ENCODE measurements at regions not wholly inside any gene's neighbourhood (a gene's known extent, or its start where the extent isn't known, plus 50 kb on each side); places are given as distances from the start of the nearest gene placed in this dataset.

DNA sequence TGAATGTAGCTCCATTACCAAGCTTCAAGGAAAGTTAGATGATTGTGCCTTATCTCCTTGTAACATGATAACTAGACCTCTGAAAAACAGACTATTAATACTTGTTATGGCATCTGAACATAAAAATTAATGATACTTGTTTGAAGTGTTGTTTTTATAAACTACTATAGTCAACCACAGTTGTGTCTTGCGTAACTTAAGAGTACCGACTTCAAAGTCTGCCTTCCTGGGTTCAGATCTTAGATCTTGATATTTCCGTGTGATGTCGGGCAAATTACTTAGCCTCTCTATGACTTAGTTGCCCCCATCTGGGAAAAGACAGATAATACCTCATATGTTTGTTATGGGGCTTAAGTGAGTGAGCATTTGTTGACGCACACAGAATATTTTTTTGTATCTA, 906.5 kb downstream of the JRKL start:
- WGBS, result 93% methylated on average over 5 of the region's 5 CpGs
- Histone ChIP-seq H3K9me3 (ENCODE audit: control insufficient read depth in 2 of 2, insufficient read depth in 1 of 2, low read length in 1 of 2) (no peaks in the 10 kb centered on the region), H3K27me3 (ENCODE audit: control insufficient read depth in 2 of 2, insufficient read depth in 1 of 2, low read length in 1 of 2) (no peaks in the 10 kb centered on the region), H3K4me1 (ENCODE audit: control insufficient read depth in 2 of 2, insufficient read depth in 2 of 2, low read length in 2 of 2) (no peaks in the 10 kb centered on the region), H3K36me3 (ENCODE audit: control insufficient read depth in 2 of 2, insufficient read depth in 2 of 2, low read length in 1 of 2) (no peaks in the 10 kb centered on the region), H3K4me3 (ENCODE audit: low read length in 2 of 2) (no peak overlapping the region), H3K27ac (ENCODE audit: low read depth in 1 of 2, low read length in 1 of 2) (no peak overlapping the region)
- DNase-seq (ENCODE audit: low read depth in 6 of 9, low spot score in 9 of 9), result no peak

- 84% methylated on average over 2 of the region's 2 CpGs for WGBS
- H3K4me3 ChIP-seq (ENCODE audit: low read length in 2 of 2), result no peak overlapping the region
- no peaks in the 10 kb centered on the region for H3K9me3 ChIP-seq (ENCODE audit: control insufficient read depth in 2 of 2, insufficient read depth in 1 of 2, low read length in 1 of 2)
- H3K27me3 ChIP-seq (ENCODE audit: control insufficient read depth in 2 of 2, insufficient read depth in 1 of 2, low read length in 1 of 2), result no peaks in the 10 kb centered on the region
- no peak for DNase-seq (ENCODE audit: low read depth in 6 of 9, low spot score in 9 of 9)
- H3K36me3 ChIP-seq (ENCODE audit: control insufficient read depth in 2 of 2, insufficient read depth in 2 of 2, low read length in 1 of 2), result no peaks in the 10 kb centered on the region
- H3K27ac ChIP-seq (ENCODE audit: low read depth in 1 of 2, low read length in 1 of 2), result no peak overlapping the region
- no peaks in the 10 kb centered on the region for H3K4me1 ChIP-seq (ENCODE audit: control insufficient read depth in 2 of 2, insufficient read depth in 2 of 2, low read length in 2 of 2)
These were observed 919.5 kb downstream of the JRKL start for GRCh38 chr11:97309291-97309690.

- DNase-seq (ENCODE audit: low read depth in 6 of 9, low spot score in 9 of 9), result no peak
- Histone ChIP-seq H3K9me3 (ENCODE audit: control insufficient read depth in 2 of 2, insufficient read depth in 1 of 2, low read length in 1 of 2) (peaks cover 2 to 21% of the 10 kb centered on the region in 2 donors), H3K27ac (ENCODE audit: low read depth in 1 of 2, low read length in 1 of 2) (no peak overlapping the region), H3K4me3 (ENCODE audit: low read length in 2 of 2) (no peak overlapping the region), H3K4me1 (ENCODE audit: control insufficient read depth in 2 of 2, insufficient read depth in 2 of 2, low read length in 2 of 2) (no peaks in the 10 kb centered on the region), H3K27me3 (ENCODE audit: control insufficient read depth in 2 of 2, insufficient read depth in 1 of 2, low read length in 1 of 2) (no peaks in the 10 kb centered on the region), H3K36me3 (ENCODE audit: control insufficient read depth in 2 of 2, insufficient read depth in 2 of 2, low read length in 1 of 2) (no peaks in the 10 kb centered on the region)
- 83% methylated on average over 2 of the region's 2 CpGs for WGBS
These were observed 935.9 kb downstream of the JRKL start for GRCh38 chr11:97325693-97326092.

GRCh38 chr11:97332271-97332670, 942.5 kb downstream of the JRKL start:
- no peak for DNase-seq (ENCODE audit: low read depth in 6 of 9, low spot score in 9 of 9)
- WGBS, result 89% methylated on average over 2 of the region's 2 CpGs
- H3K27me3 ChIP-seq (ENCODE audit: control insufficient read depth in 2 of 2, insufficient read depth in 1 of 2, low read length in 1 of 2), result no peaks in the 10 kb centered on the region
- no peak overlapping the region for H3K27ac ChIP-seq (ENCODE audit: low read depth in 1 of 2, low read length in 1 of 2)
- H3K36me3 ChIP-seq (ENCODE audit: control insufficient read depth in 2 of 2, insufficient read depth in 2 of 2, low read length in 1 of 2), result no peaks in the 10 kb centered on the region
- no peaks in the 10 kb centered on the region for H3K4me1 ChIP-seq (ENCODE audit: control insufficient read depth in 2 of 2, insufficient read depth in 2 of 2, low read length in 2 of 2)
- no peak overlapping the region for H3K4me3 ChIP-seq (ENCODE audit: low read length in 2 of 2)
- peaks cover 0 to 3% of the 10 kb centered on the region in 2 donors for H3K9me3 ChIP-seq (ENCODE audit: control insufficient read depth in 2 of 2, insufficient read depth in 1 of 2, low read length in 1 of 2)

DNA sequence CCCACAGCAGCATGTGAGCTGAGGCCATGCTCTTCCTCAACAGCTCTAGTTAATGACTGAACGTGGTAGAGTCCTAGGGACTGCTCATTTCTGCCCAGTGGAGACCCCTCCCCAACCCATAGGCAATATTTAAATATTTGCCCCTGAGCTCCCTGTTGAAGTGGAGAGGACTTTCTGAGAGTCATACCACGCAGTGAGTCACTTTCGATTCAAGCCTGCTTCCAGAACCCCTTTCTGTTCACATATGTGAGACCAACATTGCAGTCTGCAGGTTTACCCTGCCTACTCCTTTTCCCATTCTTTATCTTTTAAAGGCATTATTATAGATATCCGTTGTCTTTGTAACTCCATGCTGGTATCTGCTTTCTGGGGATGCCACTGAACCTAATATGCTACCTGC, 946.3 kb downstream of the JRKL start:
- Histone ChIP-seq H3K27me3 (ENCODE audit: control insufficient read depth in 2 of 2, insufficient read depth in 1 of 2, low read length in 1 of 2) (no peaks in the 10 kb centered on the region), H3K4me3 (ENCODE audit: low read length in 2 of 2) (no peak overlapping the region), H3K36me3 (ENCODE audit: control insufficient read depth in 2 of 2, insufficient read depth in 2 of 2, low read length in 1 of 2) (no peaks in the 10 kb centered on the region), H3K9me3 (ENCODE audit: control insufficient read depth in 2 of 2, insufficient read depth in 1 of 2, low read length in 1 of 2) (no peaks in the 10 kb centered on the region), H3K27ac (ENCODE audit: low read depth in 1 of 2, low read length in 1 of 2) (no peak overlapping the region), H3K4me1 (ENCODE audit: control insufficient read depth in 2 of 2, insufficient read depth in 2 of 2, low read length in 2 of 2) (no peaks in the 10 kb centered on the region)
- WGBS, result 86% methylated on average over 4 of the region's 4 CpGs
- DNase-seq (ENCODE audit: low read depth in 6 of 9, low spot score in 9 of 9), result no peak

GRCh38 chr11:97345032-97345431, 955.2 kb downstream of the JRKL start:
- DNase-seq (ENCODE audit: low read depth in 6 of 9, low spot score in 9 of 9), result no peak
- WGBS, result 82% methylated on average over 3 of the region's 3 CpGs
- Histone ChIP-seq H3K36me3 (ENCODE audit: control insufficient read depth in 2 of 2, insufficient read depth in 2 of 2, low read length in 1 of 2) (no peaks in the 10 kb centered on the region), H3K4me3 (ENCODE audit: low read length in 2 of 2) (no peak overlapping the region), H3K27me3 (ENCODE audit: control insufficient read depth in 2 of 2, insufficient read depth in 1 of 2, low read length in 1 of 2) (no peaks in the 10 kb centered on the region), H3K27ac (ENCODE audit: low read depth in 1 of 2, low read length in 1 of 2) (no peak overlapping the region), H3K9me3 (ENCODE audit: control insufficient read depth in 2 of 2, insufficient read depth in 1 of 2, low read length in 1 of 2) (no peaks in the 10 kb centered on the region), H3K4me1 (ENCODE audit: control insufficient read depth in 2 of 2, insufficient read depth in 2 of 2, low read length in 2 of 2) (no peaks in the 10 kb centered on the region)

DNA sequence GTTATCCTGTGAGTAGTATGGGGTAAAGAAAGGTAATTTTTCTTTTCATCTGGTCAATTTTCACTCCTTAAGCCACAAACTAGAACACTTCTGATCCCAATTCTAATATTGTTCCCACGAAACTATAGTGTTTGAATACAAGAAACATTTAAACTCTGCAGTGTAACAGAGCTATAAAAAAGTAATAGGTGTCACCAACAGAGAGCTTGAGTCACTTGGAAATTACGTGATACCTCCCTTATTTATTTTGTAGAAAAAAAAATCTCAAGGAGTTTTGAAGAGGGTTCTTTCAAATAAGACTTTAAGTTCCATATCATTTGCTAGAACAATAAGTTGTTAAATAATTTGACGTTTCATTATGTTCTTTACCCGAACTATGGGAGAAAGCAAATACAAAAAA, 959.4 kb downstream of the JRKL start:
- no peak for DNase-seq (ENCODE audit: low read depth in 6 of 9, low spot score in 9 of 9)
- no peak overlapping the region for H3K4me3 ChIP-seq (ENCODE audit: low read length in 2 of 2)
- no peak overlapping the region for H3K27ac ChIP-seq (ENCODE audit: low read depth in 1 of 2, low read length in 1 of 2)
- no peaks in the 10 kb centered on the region for H3K27me3 ChIP-seq (ENCODE audit: control insufficient read depth in 2 of 2, insufficient read depth in 1 of 2, low read length in 1 of 2)
- WGBS, result 89% methylated on average over 4 of the region's 4 CpGs
- H3K9me3 ChIP-seq (ENCODE audit: control insufficient read depth in 2 of 2, insufficient read depth in 1 of 2, low read length in 1 of 2), result no peaks in the 10 kb centered on the region
- no peaks in the 10 kb centered on the region for H3K36me3 ChIP-seq (ENCODE audit: control insufficient read depth in 2 of 2, insufficient read depth in 2 of 2, low read length in 1 of 2)
- H3K4me1 ChIP-seq (ENCODE audit: control insufficient read depth in 2 of 2, insufficient read depth in 2 of 2, low read length in 2 of 2), result no peaks in the 10 kb centered on the region

DNA sequence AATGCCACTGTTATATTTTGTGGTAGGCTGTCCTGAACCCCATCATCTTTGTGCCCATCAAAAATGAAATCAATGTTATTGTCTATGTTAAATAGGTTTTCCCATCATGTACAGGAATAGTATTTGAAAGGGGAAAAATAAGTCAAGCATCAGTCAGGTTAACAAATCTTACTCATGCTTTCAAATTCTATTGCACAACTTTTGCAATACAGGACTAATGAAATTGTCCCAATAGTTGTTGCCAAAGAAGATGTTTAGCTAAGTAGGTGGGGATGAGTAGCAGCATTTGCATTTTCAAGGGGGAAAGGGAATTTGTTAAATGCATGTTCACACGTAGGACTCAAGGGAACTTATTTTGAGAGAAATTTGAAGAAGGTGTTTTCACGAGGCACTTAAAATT, 962.1 kb downstream of the JRKL start:
- Histone ChIP-seq H3K36me3 (ENCODE audit: control insufficient read depth in 2 of 2, insufficient read depth in 2 of 2, low read length in 1 of 2) (no peaks in the 10 kb centered on the region), H3K27ac (ENCODE audit: low read depth in 1 of 2, low read length in 1 of 2) (no peak overlapping the region), H3K4me3 (ENCODE audit: low read length in 2 of 2) (no peak overlapping the region), H3K27me3 (ENCODE audit: control insufficient read depth in 2 of 2, insufficient read depth in 1 of 2, low read length in 1 of 2) (no peaks in the 10 kb centered on the region), H3K4me1 (ENCODE audit: control insufficient read depth in 2 of 2, insufficient read depth in 2 of 2, low read length in 2 of 2) (no peaks in the 10 kb centered on the region), H3K9me3 (ENCODE audit: control insufficient read depth in 2 of 2, insufficient read depth in 1 of 2, low read length in 1 of 2) (no peaks in the 10 kb centered on the region)
- WGBS, result 81% methylated on average over 2 of the region's 2 CpGs
- DNase-seq (ENCODE audit: low read depth in 6 of 9, low spot score in 9 of 9), result no peak

- Histone ChIP-seq H3K9me3 (ENCODE audit: control insufficient read depth in 2 of 2, insufficient read depth in 1 of 2, low read length in 1 of 2) (no peaks in the 10 kb centered on the region), H3K4me1 (ENCODE audit: control insufficient read depth in 2 of 2, insufficient read depth in 2 of 2, low read length in 2 of 2) (no peaks in the 10 kb centered on the region), H3K27me3 (ENCODE audit: control insufficient read depth in 2 of 2, insufficient read depth in 1 of 2, low read length in 1 of 2) (no peaks in the 10 kb centered on the region), H3K36me3 (ENCODE audit: control insufficient read depth in 2 of 2, insufficient read depth in 2 of 2, low read length in 1 of 2) (no peaks in the 10 kb centered on the region), H3K4me3 (ENCODE audit: low read length in 2 of 2) (no peak overlapping the region), H3K27ac (ENCODE audit: low read depth in 1 of 2, low read length in 1 of 2) (no peak overlapping the region)
- 95% methylated on average over 1 of the region's 1 CpG for WGBS
- no peak for DNase-seq (ENCODE audit: low read depth in 6 of 9, low spot score in 9 of 9)
These were observed 964.2 kb downstream of the JRKL start for GRCh38 chr11:97354026-97354425.

DNA sequence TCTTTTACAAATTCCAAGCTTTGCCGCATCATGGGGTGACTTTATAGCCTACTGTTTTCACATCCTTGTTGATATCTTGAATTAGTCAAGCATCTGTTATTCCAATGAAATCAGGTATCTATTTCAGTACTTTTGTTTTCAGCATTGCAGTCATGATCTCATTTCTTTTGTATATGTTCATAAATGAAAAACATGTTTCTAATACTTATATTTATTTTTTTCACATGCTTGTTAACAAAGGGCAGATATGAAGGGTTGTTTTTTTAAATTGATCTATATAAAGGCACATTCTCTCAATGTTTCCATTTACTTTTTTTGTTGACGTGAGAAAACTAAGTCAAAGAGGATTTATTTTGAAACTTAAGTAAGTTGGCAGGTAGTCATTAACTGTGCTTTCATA, 964.8 kb downstream of the JRKL start:
- H3K4me1 ChIP-seq (ENCODE audit: control insufficient read depth in 2 of 2, insufficient read depth in 2 of 2, low read length in 2 of 2), result no peaks in the 10 kb centered on the region
- no peak overlapping the region for H3K4me3 ChIP-seq (ENCODE audit: low read length in 2 of 2)
- no peak for DNase-seq (ENCODE audit: low read depth in 6 of 9, low spot score in 9 of 9)
- no peak overlapping the region for H3K27ac ChIP-seq (ENCODE audit: low read depth in 1 of 2, low read length in 1 of 2)
- H3K36me3 ChIP-seq (ENCODE audit: control insufficient read depth in 2 of 2, insufficient read depth in 2 of 2, low read length in 1 of 2), result no peaks in the 10 kb centered on the region
- WGBS, result 92% methylated on average over 2 of the region's 2 CpGs
- H3K9me3 ChIP-seq (ENCODE audit: control insufficient read depth in 2 of 2, insufficient read depth in 1 of 2, low read length in 1 of 2), result no peaks in the 10 kb centered on the region
- H3K27me3 ChIP-seq (ENCODE audit: control insufficient read depth in 2 of 2, insufficient read depth in 1 of 2, low read length in 1 of 2), result no peaks in the 10 kb centered on the region
